ENCODE measurements at regions not wholly inside any gene's neighbourhood (a gene's known extent, or its start where the extent isn't known, plus 50 kb on each side); places are given as distances from the start of the nearest gene placed in this dataset.

GRCh38 chr2:41705634-41706033, 342.2 kb upstream of the PKDCC start:
- DNase-seq = no peak

GRCh38 chr2:41706286-41706685, 341.5 kb upstream of the PKDCC start:
- DNase-seq = no peak

DNA sequence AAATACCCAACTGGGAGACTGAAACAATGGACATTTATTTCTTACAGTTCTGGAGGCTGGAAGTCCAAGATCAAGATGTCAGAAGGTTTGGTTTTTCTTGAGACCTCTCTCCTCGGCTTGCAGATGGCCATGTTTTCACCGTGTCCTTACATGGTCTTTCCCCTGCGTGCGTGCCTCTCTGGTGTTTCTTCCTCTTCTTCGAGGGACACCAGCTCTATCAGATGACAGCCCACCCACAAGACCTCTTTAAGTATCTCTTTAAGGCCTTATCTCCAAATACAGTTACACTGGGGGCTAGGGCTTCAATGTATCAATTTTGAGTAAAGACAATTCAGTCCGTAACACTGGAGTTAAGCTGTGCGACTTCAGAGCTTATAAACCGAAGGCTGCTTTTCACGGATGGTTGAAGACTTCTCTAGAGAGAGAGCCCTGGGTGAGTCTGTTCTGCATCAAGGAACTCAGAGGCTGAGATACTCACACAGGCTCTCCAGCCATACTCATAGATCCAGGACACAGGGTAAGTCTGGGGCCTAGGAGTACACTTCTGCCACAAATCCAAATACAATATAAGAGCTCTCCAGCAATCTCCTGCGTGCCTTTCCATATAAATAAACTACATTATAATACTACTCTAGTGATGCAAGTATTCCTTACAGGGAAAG, 339.9 kb upstream of the PKDCC start:
- no peak for DNase-seq

GRCh38 chr2:41709702-41710599, 337.9 kb upstream of the PKDCC start:
- DNase-seq = no peak

- DNase-seq = no peak
Observed at GRCh38 chr2:41710944-41711343, 336.9 kb upstream of the PKDCC start.

- no peak for DNase-seq
Observed at GRCh38 chr2:41711736-41712135, 336.1 kb upstream of the PKDCC start.

- no peak for DNase-seq
Observed at GRCh38 chr2:41716497-41716896, 331.3 kb upstream of the PKDCC start.

GRCh38 chr2:41717839-41718238, 330.0 kb upstream of the PKDCC start:
- DNase-seq = no peak

DNA sequence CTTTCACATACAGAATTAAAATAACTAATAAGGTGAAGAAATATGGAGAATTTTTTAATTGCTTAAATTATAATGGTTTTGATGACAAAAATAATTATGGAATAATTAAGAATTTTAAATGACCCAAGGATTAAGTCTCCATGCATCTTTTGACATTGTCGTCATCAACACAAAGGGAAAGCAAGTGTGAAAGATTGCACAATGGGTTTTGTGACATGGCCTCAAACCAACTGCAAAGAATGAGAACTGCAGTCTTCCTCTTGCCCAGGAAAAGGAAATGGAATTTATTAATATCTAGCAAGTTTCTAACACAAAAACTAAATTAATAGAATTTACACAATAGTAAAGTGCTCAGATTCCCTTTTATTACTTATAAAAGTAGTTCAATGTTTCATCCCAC, 329.1 kb upstream of the PKDCC start:
- DNase-seq = no peak

- no peak for DNase-seq
Observed at GRCh38 chr2:41719756-41720155, 328.1 kb upstream of the PKDCC start.

DNA sequence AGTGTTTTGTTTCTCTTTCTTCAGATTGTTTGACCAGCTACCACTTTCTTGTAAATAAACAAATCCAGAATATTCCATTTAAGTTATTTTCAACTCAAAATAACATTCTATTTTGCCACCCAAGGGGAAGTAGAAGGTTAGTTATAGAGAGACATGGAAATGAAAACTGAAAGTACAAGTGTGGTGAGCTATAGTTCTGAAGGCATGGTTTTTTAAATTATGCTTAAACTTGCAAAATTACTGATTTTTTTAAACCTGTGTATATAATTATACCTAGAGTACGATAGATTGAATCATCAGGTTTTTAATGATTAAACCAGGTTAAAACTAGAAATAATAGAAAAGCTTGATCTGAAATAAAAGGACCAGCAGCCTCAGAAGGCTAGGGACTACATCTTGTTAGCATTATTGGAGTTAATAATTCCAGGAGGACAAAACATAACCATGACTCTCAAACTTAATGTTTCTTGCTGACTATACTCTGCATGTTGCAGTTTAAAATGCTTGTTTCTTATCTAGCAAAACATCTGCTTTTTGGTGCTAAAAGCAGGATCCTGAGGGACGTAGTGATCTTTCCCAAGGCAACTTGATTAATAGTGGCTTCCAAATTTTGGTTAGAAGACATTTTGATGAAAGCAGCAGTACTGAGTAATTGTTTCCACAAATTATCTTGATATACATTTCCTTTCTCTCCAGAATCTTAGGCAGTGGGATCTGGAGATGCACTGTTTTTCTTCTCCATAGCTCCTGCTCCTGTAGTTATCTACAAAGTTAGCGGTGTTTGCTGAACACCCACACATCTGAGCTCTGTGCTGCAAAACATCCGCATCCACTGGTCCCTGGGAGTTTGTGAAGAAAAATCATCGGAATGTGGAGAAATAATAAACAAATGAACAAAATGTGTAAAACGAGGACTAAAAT, 327.2 kb upstream of the PKDCC start:
- DNase-seq = peak; percentile 21

DNA sequence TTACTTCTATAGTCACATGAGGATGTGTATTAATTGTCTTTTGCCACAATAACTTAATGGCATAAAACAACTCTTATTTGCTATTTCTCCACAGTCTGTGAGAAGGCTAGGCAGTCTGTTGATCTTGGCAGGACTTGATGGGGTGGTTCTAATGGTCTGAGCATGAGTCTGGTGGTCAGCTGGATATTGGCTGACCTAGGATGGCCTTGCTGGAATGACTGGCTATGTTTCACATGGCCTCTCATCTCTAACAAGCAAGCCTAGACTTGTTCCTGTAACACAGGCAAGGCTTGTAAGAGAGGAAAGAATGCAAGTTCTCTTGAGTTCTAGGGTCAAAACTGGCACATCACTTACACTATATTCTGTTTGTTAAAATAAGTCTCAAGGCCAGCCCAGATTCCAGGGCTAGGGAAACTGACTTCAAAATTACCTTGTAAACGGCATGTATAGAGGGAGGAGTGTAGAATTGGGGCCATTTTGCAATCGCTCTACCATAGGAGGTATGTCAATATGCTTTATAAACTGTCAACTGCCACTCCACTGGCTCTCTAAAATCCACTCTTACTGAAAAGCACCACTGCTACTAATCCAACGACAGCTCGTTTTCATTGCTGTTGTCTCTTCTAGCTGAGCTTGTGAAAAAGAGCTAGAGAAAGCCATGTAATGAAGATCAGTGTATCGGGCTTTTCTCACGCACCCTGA, 325.0 kb upstream of the PKDCC start:
- DNase-seq = no peak

- no peak for DNase-seq
Observed at GRCh38 chr2:41723526-41723925, 324.3 kb upstream of the PKDCC start.

DNA sequence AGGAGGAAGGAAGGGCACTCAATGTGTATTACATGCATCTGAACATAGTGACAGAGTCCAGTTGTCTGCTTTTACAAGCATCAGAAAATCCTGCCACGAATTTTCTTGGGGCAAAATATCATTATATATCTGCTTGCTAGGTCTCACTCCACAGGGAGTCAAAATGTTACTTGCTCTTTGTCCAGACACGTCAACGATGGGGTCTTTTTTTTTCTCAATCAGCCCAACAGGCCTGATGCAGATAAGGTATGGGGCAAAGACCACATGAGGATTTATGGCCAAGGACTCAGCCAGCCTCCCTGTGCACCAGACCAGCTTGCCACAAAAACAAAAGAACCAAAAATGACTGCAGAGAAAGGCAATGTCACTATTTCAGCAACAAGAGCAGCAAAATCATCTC, 323.4 kb upstream of the PKDCC start:
- DNase-seq = no peak

GRCh38 chr2:41725901-41726300, 321.9 kb upstream of the PKDCC start:
- DNase-seq = no peak

- DNase-seq = no peak
Observed at GRCh38 chr2:41726364-41726763, 321.5 kb upstream of the PKDCC start.

- no peak for DNase-seq
Observed at GRCh38 chr2:41727152-41727551, 320.7 kb upstream of the PKDCC start.

GRCh38 chr2:41727711-41728110, 320.1 kb upstream of the PKDCC start:
- DNase-seq = no peak

DNA sequence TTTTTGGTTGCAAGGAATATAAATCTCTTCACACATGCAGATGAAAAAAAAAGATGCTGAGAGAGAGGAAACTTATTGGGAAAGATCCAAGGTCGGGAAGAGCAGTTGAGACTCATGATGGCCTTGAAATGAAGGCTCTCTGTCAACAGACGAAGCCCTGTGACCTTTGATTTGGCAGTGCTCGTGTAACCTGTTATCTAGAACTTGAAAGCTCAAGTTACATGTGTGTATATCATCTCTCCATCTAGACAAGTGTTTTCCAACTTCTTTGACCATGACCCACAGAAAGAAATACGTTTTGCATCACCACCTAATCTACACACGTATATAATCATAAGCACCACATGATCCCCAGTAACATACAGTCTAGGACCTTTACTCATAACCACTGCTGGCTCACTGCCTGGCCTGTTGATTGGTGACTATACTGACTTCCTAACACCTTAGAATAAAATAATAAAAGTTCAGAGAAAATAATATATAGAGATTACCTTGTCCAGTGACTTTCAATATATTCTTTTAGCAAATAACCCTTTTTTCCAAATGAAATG, 319.0 kb upstream of the PKDCC start:
- no peak for DNase-seq

- no peak for DNase-seq
Observed at GRCh38 chr2:41729800-41730364, 317.9 kb upstream of the PKDCC start.

DNA sequence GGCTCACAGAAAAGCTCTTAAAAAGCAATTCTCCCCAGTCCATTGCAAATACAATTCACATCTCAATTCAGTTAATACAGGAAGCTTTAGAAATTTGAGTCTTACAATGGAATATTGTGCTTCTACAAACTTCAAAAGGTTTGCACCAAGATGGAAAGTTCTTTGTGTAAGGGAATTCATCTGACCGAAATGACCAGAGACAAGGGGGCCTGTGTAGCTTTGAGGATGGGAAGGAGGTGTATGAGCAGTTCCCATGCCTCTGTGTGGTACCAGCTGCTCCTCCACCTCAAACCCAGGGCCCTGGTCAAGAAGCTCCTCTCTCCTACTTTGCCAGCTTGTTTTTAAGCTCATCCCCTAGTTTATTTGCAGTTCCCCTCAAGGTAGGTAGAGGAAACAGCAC, 312.8 kb upstream of the PKDCC start:
- no peak for DNase-seq

- DNase-seq = no peak
Observed at GRCh38 chr2:41735476-41735875, 312.3 kb upstream of the PKDCC start.
